ENCODE measurements at regions not wholly inside any gene's neighbourhood (a gene's known extent, or its start where the extent isn't known, plus 50 kb on each side); places are given as distances from the start of the nearest gene placed in this dataset.

DNA sequence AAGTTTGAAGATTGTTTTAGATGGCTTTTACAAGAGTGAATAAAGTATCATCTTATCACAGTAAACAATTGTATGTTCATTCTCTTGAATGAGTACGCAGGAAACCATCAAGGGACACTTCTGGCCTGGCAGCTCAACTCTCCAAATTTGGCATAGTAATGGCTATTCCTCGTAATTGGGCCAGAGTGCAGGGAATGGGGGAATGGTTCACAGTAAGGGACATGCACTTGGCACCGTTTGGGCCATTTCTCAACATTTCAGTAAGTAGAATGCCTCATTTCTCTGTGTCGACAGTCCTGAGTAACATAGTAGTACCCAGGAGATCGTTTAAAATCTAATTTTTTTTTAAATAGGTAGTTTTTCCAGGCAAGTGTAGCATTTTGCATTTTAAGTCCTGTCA, 309.6 kb downstream of the KCNJ2 start:
- Histone ChIP-seq H3K18ac (ENCODE audit: low read depth, low read length) (no peak overlapping the region), H2BK15ac (ENCODE audit: low read depth, low read length) (no peak overlapping the region), H3K9me3 (ENCODE audit: control insufficient read depth, insufficient read depth, low read length) (peaks cover 7% of the 10 kb centered on the region; the same call in 1 of the 2 replicates), H3K14ac (replicated peaks; ENCODE audit: low read depth, low read length) (no peak overlapping the region), H3K27me3 (ENCODE audit: control insufficient read depth, insufficient read depth, low read length) (no peaks in the 10 kb centered on the region), H2BK120ac (ENCODE audit: low read depth, low read length) (no peak overlapping the region), H3K23ac (ENCODE audit: low read depth, low read length) (no peak overlapping the region), H3K4me3 (ENCODE audit: insufficient read depth, low read depth, low read length) (no peak overlapping the region), H2BK20ac (ENCODE audit: low read depth, low read length) (no peak overlapping the region), H2AK5ac (ENCODE audit: low read depth, low read length) (no peak overlapping the region), H3K4ac (ENCODE audit: low read depth, low read length) (no peak overlapping the region), H2BK5ac (ENCODE audit: low read depth, low read length, poor library complexity, severe bottlenecking) (no peak overlapping the region), H2AK9ac (replicated peaks; ENCODE audit: low read depth, low read length, poor library complexity) (no peak overlapping the region), H3K9me1 (ENCODE audit: insufficient read depth, low read length) (no peaks in the 10 kb centered on the region; the same call in 1 of the 2 replicates), H3K79me1 (ENCODE audit: low read depth in 1 of 2, low read length in 2 of 2) (no peaks in the 10 kb centered on the region), H4K91ac (ENCODE audit: insufficient read depth, low read depth, low read length) (no peak overlapping the region), H4K20me1 (ENCODE audit: insufficient read depth, low read length) (no peaks in the 10 kb centered on the region), H3K27ac (ENCODE audit: insufficient read depth, low read length) (no peak overlapping the region), H3K56ac (ENCODE audit: extremely low read depth, insufficient read depth, low read length) (no peak overlapping the region), H3K4me2 (ENCODE audit: low read depth, low read length) (no peak overlapping the region), H3K9ac (ENCODE audit: low read depth, low read length) (no peak overlapping the region), H3K4me1 (ENCODE audit: control insufficient read depth, insufficient read depth, low read length) (no peaks in the 10 kb centered on the region), H3K36me3 (ENCODE audit: control insufficient read depth, insufficient read depth, low read length) (no peaks in the 10 kb centered on the region), H2AFZ (replicated peaks; ENCODE audit: low read length, poor library complexity) (no peak overlapping the region), H4K8ac (ENCODE audit: low read depth in 2 of 2, low read length in 2 of 2) (no peak overlapping the region), H4K5ac (ENCODE audit: low read depth, low read length) (no peak overlapping the region)
- WGBS, 2 experiments (ENCODE audit: extremely low coverage in 2 of 2, insufficient read length in 1 of 2) = 0% methylated on average over 1 of the region's 5 CpGs; no CpG with 5 or more reads in 1 of the 2 experiments
- BruUV-seq (replicated peaks) = no TSS peak
- ATAC-seq (ENCODE audit: low read depth) (no peak), DNase-seq (no peak)
- dilution Hi-C loops (cut with HindIII; ENCODE audit: low sequenced_read_pairs, unreplicated experiment) (no loop called here), in situ Hi-C loops (cut with MboI; ENCODE audit: low sequenced_read_pairs) (no loop called here), intact Hi-C loops (cut with micrococcal nuclease) (no loop called here)
- ChIA-PET CTCF (interaction anchor here (0.5 kb wide), 1 partner anchor 9 kb away, joined by 3 read pairs; no protein-coding TSS in a partner anchor), POLR2A (ENCODE audit: unreplicated experiment) (no interaction called here)
- TF ChIP-seq NFE2L2 (IDR thresholded peaks at IDR 0.05; ENCODE audit: low read depth, low read length) (no peak), MAFK (IDR thresholded peaks at IDR 0.05; ENCODE audit: low read depth, low read length) (no peak), SMC3 (IDR thresholded peaks at IDR 0.05; ENCODE audit: low read depth, low read length) (no peak), CHD1 (IDR thresholded peaks at IDR 0.05; ENCODE audit: low read depth, low read length) (no peak)
- TF ChIP-seq, protein P1, sequence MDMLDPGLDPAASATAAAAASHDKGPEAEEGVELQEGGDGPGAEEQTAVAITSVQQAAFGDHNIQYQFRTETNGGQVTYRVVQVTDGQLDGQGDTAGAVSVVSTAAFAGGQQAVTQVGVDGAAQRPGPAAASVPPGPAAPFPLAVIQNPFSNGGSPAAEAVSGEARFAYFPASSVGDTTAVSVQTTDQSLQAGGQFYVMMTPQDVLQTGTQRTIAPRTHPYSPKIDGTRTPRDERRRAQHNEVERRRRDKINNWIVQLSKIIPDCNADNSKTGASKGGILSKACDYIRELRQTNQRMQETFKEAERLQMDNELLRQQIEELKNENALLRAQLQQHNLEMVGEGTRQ (IDR thresholded peaks at IDR 0.05; ENCODE audit: low read depth, low read length) = no peak

Measured in IMR-90 (cell line).